Neural cell (in vitro differentiated cells): ENCODE measurements at regions not wholly inside any gene's neighbourhood (a gene's known extent, or its start where the extent isn't known, plus 50 kb on each side); places are given as distances from the start of the nearest gene placed in this dataset.

Experiments used
- H2AFZ ChIP-seq: fragments of 200-600, 300-800 bp; sonication (generic), shearing (Covaris generic); 2 replicates; pipeline ENCODE4 v1.6.0; 2014; ENCODE audit warnings: low read depth, mild to moderate bottlenecking, antibody characterized with exemption, low read length, moderate library complexity
- H3F3A ChIP-seq: fragments of 200-600 bp; shearing (Covaris generic); 2 replicates; pipeline ENCODE4 v1.6.1; 2016; ENCODE audit warnings: mild to moderate bottlenecking, moderate library complexity, mixed read lengths, antibody characterized with exemption, low read length; ENCODE audit not compliant: insufficient read depth, poor library complexity, severe bottlenecking
- H3K27ac ChIP-seq: fragments of 200-600, 300-800 bp; sonication (generic), shearing (Covaris generic); 2 replicates; pipeline ENCODE4 v1.5.1; 2014; ENCODE audit warnings: mild to moderate bottlenecking, low read length, moderate library complexity
- H3K27me3 ChIP-seq: fragments of 300-800, 200-600 bp; sonication (generic), shearing (Covaris generic); 2 replicates; pipeline ENCODE4 v1.6.0; 2014; ENCODE audit warnings: mild to moderate bottlenecking, low read depth, low read length, moderate library complexity; ENCODE audit not compliant: insufficient read depth
- H3K36me3 ChIP-seq: fragments of 300-800, 200-600 bp; sonication (generic), shearing (Covaris generic); 2 replicates; pipeline ENCODE4 v1.5.1; 2014; ENCODE audit warnings: mild to moderate bottlenecking, antibody characterized with exemption, low read length, moderate library complexity; ENCODE audit not compliant: insufficient read depth
- H3K4me2 ChIP-seq: fragments of 300-800, 200-600 bp; sonication (generic), shearing (Covaris generic); 2 replicates; pipeline ENCODE4 v1.6.0; 2014; ENCODE audit warnings: mild to moderate bottlenecking, low read length
- H3K4me3 ChIP-seq: fragments of 300-800, 200-600 bp; sonication (generic), shearing (Covaris generic); 2 replicates; pipeline ENCODE4 v1.5.1; 2014; ENCODE audit warnings: mild to moderate bottlenecking, low read length, moderate library complexity
- H3K79me2 ChIP-seq: fragments of 200-600 bp; shearing (Covaris generic); replicated peaks from 2 replicates; pipeline ENCODE4 v1.6.0; 2014; ENCODE audit warnings: mild to moderate bottlenecking, low read length, moderate library complexity; ENCODE audit not compliant: insufficient read depth
- H3K9ac ChIP-seq: fragments of 300-800, 200-600 bp; sonication (generic), shearing (Covaris generic); 2 replicates; pipeline ENCODE4 v1.6.1; 2016; ENCODE audit warnings: mild to moderate bottlenecking, low read length, mixed read lengths
- H3K9me2 ChIP-seq: fragments of 200-600 bp; shearing (Covaris generic); 2 replicates; pipeline ENCODE4 v1.6.1; 2016; ENCODE audit warnings: mild to moderate bottlenecking, low read length, mixed read lengths; ENCODE audit not compliant: insufficient read depth
- H3K9me3 ChIP-seq: fragments of 200-600, 300-800 bp; sonication (generic), shearing (Covaris generic); 2 replicates; pipeline ENCODE4 v1.6.1; 2016; ENCODE audit warnings: mild to moderate bottlenecking, mixed run types, low read length, moderate library complexity, mixed read lengths
- H4K20me1 ChIP-seq: fragments of 200-600 bp; shearing (Covaris generic); 2 replicates; pipeline ENCODE4 v1.6.1; 2016; ENCODE audit warnings: mild to moderate bottlenecking, mixed run types; ENCODE audit not compliant: insufficient read depth
- EP300 ChIP-seq: fragments of 450-650 bp; conservative IDR thresholded peaks from 2 replicates; pipeline ENCODE4 v1.6.1; 2014; ENCODE audit warnings: antibody characterized with exemption, mild to moderate bottlenecking, moderate library complexity; ENCODE audit not compliant: poor library complexity, severe bottlenecking
- EZH2 ChIP-seq: fragments of 200-600, 300-800 bp; shearing (Covaris generic), sonication (generic); IDR thresholded peaks from 2 replicates; pipeline ENCODE4 v1.6.1; 2014; ENCODE audit warnings: antibody characterized with exemption, low read length, borderline replicate concordance, mild to moderate bottlenecking; ENCODE audit not compliant: insufficient read depth, poor library complexity, severe bottlenecking
- MXI1 ChIP-seq: fragments of 450-650 bp; conservative IDR thresholded peaks from 2 replicates; pipeline ENCODE4 v1.6.1; 2014; ENCODE audit warnings: antibody characterized with exemption, mild to moderate bottlenecking; ENCODE audit not compliant: poor library complexity, severe bottlenecking
- POLR2AphosphoS5 ChIP-seq: IDR thresholded peaks from 2 replicates; pipeline ENCODE4 v1.6.1; 2012
- RAD21 ChIP-seq: fragments of 450-650 bp; conservative IDR thresholded peaks from 2 replicates; pipeline ENCODE4 v1.6.1; 2014; ENCODE audit warnings: antibody characterized with exemption, mild to moderate bottlenecking, moderate library complexity
- SMC3 ChIP-seq: fragments of 450-650 bp; conservative IDR thresholded peaks from 2 replicates; pipeline ENCODE4 v1.6.1; 2014; ENCODE audit warnings: antibody characterized with exemption, mild to moderate bottlenecking, moderate library complexity; ENCODE audit not compliant: poor library complexity
- TAF1 ChIP-seq: IDR thresholded peaks from 2 replicates; pipeline ENCODE4 v1.6.1; 2012; ENCODE audit warnings: low read depth
- TF ChIP-seq, protein P1 (sequence below): IDR thresholded peaks from 2 replicates; pipeline ENCODE4 v1.6.1; 2012; ENCODE audit warnings: borderline replicate concordance
- TF ChIP-seq, protein P2 (sequence below): fragments of 450-650 bp; IDR thresholded peaks from 2 replicates; pipeline ENCODE4 v1.5.1; 2014; ENCODE audit warnings: antibody characterized with exemption, mild to moderate bottlenecking, moderate library complexity; ENCODE audit not compliant: poor library complexity, severe bottlenecking

DNA sequence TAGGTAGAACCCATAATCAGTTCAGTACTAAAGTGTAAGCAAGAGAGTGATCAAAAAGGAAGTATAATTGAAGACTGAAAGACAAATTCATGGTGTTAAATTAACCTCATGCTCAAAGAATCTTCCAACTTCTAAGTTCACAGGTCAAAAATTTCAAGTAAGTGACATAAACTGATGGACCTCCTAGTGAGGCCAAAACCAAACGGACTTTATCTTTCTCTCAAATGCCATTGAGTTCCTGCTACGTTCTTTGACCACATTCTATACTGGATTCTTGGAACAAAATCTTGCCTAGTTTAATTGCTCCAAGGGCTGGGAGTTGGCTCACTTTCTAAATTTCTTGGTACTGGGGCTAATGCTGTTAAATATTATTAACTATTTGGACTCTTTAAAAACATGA, 794.9 kb downstream of the TLE4 start:
- Histone ChIP-seq H3K9me2 (no peaks in the 10 kb centered on the region), H3K9ac (no peak overlapping the region), H3K4me3 (no peak overlapping the region), H3K27me3 (no peaks in the 10 kb centered on the region), H3K9me3 (no peaks in the 10 kb centered on the region), H3K4me2 (no peak overlapping the region), H3F3A (no peaks in the 10 kb centered on the region), H3K27ac (no peak overlapping the region), H3K36me3 (no peaks in the 10 kb centered on the region), H3K79me2 (no peaks in the 10 kb centered on the region), H4K20me1 (no peaks in the 10 kb centered on the region), H2AFZ (no peak overlapping the region)
- TF ChIP-seq, protein P1, sequence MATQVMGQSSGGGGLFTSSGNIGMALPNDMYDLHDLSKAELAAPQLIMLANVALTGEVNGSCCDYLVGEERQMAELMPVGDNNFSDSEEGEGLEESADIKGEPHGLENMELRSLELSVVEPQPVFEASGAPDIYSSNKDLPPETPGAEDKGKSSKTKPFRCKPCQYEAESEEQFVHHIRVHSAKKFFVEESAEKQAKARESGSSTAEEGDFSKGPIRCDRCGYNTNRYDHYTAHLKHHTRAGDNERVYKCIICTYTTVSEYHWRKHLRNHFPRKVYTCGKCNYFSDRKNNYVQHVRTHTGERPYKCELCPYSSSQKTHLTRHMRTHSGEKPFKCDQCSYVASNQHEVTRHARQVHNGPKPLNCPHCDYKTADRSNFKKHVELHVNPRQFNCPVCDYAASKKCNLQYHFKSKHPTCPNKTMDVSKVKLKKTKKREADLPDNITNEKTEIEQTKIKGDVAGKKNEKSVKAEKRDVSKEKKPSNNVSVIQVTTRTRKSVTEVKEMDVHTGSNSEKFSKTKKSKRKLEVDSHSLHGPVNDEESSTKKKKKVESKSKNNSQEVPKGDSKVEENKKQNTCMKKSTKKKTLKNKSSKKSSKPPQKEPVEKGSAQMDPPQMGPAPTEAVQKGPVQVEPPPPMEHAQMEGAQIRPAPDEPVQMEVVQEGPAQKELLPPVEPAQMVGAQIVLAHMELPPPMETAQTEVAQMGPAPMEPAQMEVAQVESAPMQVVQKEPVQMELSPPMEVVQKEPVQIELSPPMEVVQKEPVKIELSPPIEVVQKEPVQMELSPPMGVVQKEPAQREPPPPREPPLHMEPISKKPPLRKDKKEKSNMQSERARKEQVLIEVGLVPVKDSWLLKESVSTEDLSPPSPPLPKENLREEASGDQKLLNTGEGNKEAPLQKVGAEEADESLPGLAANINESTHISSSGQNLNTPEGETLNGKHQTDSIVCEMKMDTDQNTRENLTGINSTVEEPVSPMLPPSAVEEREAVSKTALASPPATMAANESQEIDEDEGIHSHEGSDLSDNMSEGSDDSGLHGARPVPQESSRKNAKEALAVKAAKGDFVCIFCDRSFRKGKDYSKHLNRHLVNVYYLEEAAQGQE, result no peak
- TF ChIP-seq MXI1 (no peak), RAD21 (no peak), EP300 (no peak), SMC3 (no peak), EZH2 (no peak), POLR2AphosphoS5 (no peak), TAF1 (no peak)
- TF ChIP-seq, protein P2, sequence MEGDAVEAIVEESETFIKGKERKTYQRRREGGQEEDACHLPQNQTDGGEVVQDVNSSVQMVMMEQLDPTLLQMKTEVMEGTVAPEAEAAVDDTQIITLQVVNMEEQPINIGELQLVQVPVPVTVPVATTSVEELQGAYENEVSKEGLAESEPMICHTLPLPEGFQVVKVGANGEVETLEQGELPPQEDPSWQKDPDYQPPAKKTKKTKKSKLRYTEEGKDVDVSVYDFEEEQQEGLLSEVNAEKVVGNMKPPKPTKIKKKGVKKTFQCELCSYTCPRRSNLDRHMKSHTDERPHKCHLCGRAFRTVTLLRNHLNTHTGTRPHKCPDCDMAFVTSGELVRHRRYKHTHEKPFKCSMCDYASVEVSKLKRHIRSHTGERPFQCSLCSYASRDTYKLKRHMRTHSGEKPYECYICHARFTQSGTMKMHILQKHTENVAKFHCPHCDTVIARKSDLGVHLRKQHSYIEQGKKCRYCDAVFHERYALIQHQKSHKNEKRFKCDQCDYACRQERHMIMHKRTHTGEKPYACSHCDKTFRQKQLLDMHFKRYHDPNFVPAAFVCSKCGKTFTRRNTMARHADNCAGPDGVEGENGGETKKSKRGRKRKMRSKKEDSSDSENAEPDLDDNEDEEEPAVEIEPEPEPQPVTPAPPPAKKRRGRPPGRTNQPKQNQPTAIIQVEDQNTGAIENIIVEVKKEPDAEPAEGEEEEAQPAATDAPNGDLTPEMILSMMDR, result no peak

DNA sequence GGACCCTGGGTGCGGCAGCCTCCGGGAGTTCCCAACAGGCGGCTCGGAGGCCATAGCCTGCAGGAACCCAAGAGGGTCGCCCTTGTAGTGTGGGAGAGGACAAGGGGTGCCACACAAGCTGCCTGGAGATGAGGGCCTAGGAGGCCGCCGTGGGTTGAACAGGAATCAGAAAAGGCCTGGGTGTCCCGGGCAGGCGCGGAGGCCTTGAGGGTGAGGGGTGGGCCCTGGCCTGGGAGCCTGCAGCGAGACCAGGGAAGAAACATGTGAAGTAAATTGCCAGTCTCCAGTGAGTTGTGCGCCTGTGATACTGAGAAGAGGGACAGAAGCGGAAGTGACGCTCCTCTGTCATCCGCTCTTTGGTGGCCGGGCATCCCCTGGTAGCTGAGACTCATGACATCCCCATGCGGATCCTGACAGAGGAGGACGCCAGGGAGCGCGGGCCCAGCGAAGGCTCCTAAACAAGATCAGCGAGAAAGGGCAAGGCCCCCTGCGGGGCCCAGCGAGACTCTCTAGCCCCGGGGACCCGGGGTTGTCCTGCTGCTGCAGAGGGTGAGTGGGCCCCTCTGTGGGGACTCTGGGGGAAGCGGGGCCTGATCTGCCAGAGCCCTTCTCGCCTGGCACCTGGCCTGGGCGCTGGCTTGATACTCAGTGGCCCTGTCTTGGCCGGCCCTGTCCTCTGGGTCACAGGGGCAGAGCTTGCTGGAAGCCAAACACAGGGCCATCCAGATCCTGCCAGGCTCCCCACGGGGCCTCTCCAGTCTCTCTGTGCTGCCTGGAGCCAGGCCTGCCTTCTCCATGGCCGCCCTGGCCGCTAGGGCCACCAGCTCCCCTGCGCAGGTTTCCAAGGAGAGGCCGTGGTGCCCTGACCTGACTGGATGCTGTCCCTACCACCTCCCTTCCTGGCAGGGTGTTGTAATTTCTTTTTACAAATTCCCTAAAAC, 788.4 kb downstream of the TLE4 start:
- no peaks in the 10 kb centered on the region for H3K9me2 ChIP-seq

More for the DNA sequence above, 788.4 kb downstream of the TLE4 start:
- H3K9ac ChIP-seq, result no peak overlapping the region
- no peaks in the 10 kb centered on the region for H3K9me3 ChIP-seq
- H3K27me3 ChIP-seq, result no peaks in the 10 kb centered on the region
- H3F3A ChIP-seq, result no peaks in the 10 kb centered on the region
- TF ChIP-seq, protein P1, result no peak
- TF ChIP-seq EZH2, result no peak
- no peak for TF ChIP-seq TAF1
- TF ChIP-seq, protein P2, result no peak
- TF ChIP-seq SMC3, result no peak
- no peak for TF ChIP-seq EP300
- no peak for TF ChIP-seq MXI1
- no peak for TF ChIP-seq RAD21
- TF ChIP-seq POLR2AphosphoS5, result no peak
- H3K4me3 ChIP-seq, result no peak overlapping the region
- no peak overlapping the region for H2AFZ ChIP-seq
- H3K27ac ChIP-seq, result no peak overlapping the region
- H3K36me3 ChIP-seq, result no peaks in the 10 kb centered on the region
- H3K4me2 ChIP-seq, result no peak overlapping the region
- H4K20me1 ChIP-seq, result no peaks in the 10 kb centered on the region
- H3K79me2 ChIP-seq, result no peaks in the 10 kb centered on the region
